ENCODE measurements at regions not wholly inside any gene's neighbourhood (a gene's known extent, or its start where the extent isn't known, plus 50 kb on each side); places are given as distances from the start of the nearest gene placed in this dataset.
A peak's percentile ranks its signal among the peaks of the same experiment; 100 is the strongest.

DNA sequence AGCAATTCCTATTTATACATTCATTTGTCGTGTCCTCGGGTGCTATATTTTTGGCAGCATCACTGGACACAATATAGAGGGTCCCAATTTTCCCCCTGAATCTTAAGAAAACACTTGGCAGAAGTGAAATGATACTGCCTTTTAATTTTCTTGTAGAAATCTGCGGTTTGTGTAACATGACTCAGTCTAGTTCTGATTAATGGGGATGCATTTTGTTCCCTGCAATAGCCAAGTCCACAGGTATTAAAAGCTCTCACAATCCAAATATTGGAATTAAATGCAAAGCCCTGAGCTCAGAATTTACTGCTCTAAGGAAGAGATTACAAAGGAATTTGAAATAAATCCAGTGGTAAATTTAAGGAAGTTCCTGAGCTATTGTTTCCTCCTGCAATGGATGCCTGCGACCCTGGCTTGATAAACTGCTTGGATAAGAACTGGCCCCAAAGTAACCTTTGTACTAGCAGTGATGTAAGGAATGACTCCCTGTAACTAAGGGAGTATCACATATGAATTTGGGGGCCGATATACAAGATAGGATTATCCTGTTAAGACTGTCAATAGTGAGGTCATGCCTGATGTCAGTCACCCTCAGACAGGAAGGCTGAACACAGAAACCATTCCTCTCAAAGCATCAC is 349.7 kb upstream of the C1orf87 start:
- ATAC-seq (no peak), DNase-seq (ENCODE audit: missing footprints) (no peak)
- intact Hi-C loops (cut with DNase I) = no loop called here

DNA sequence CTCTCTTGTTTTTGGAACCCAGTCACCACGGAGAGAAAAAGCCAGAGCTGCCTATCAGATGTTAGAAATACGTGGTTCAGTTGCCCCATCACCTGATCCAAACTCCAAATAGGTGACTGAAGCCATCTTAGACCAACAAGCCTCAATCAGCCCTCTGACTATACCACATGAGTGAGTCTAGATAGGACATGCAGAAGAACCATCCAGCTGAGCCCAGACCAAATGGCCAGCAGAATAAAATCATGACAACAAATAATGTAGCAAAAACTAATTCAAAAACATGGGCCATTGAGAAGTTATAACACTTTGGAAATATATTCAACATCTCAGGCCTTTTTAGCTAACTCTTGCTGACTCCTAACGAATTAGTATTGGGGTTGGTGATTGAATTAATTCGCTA is 348.4 kb upstream of the C1orf87 start:
- no peak for DNase-seq (ENCODE audit: missing footprints)
- intact Hi-C loops (cut with DNase I) = no loop called here
- ATAC-seq = no peak

DNA sequence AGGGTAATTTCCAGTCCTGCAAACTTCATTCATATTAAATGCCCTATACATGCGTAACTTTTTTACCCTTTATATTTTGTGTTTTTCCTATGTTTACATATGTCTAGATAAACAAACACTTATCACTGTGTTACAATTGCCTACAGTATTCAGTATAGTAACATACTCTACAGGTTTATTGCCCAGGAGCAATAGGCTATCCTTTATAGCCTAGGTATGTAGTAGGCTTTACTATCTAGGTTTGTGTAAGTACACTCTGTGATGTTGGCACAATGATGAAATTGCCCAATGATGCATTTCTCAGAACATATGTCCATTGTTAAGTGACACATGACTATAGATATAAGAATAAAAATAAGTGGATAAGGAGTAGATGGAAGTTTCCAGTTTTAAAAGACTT is 345.5 kb upstream of the C1orf87 start:
- intact Hi-C loops (cut with DNase I) = no loop called here
- ATAC-seq = no peak
- no peak for DNase-seq (ENCODE audit: missing footprints)

DNA sequence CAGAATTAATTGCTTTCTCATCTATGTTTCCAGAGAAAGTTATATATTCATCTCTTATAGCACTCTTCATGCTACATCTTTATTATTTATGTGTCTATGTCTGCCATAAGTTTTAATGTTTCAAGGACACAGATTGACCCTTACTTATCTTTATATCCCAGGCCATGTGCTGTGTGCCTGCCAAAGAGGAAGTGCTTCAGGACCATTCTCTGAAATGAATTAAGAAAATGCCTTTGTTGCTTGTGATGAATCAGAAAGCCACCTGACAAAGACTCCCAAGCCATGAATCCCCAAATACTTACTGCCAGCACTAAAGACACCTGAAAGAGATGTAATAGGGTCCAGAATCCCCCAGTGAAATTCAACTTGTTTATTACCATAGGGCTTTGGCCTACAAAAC is 342.1 kb upstream of the C1orf87 start:
- DNase-seq (ENCODE audit: missing footprints) (no peak), ATAC-seq (no peak)
- intact Hi-C loops (cut with DNase I) = no loop called here

DNA sequence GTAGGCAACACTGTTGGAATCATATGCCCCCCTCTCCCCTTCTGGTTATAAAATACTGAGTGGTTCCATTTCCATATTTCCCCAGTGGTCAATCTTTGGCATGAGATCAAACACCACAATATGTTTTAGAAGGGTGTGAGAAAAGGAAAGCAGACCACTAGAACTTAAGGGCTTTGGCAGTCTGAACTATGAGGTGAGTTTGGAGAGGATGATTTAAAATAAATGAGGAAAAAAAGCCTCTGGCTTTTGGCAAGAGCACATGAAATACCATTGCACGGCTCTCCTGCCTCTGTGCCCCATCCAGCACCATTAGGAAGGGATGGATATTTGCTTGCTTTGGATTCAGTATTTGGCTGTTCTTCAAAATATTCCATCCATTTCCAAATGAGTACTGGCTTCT is 339.5 kb upstream of the C1orf87 start:
- no peak for DNase-seq (ENCODE audit: missing footprints)
- intact Hi-C loops (cut with DNase I) = no loop called here
- no peak for ATAC-seq

DNA sequence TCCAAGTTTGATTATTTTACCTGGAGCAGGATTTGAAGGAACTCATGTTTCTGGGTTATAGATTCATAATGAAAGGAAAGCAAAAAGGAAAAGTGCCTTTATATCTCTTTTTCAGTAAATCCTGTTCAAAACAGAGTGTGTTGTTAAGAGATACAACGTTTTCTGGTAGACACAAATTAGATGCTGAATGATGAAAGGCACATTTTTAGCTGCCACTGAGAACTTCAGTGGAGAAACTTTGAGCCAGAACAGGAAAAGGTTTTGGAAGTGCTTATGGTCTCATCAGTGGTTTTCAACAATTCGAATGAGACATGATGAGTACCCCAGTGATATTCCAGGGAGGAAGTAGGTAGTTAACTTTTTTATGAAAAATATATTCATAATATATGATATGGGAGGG is 338.0 kb upstream of the C1orf87 start:
- no peak for DNase-seq (ENCODE audit: missing footprints)
- no peak for ATAC-seq
- intact Hi-C loops (cut with DNase I) = no loop called here

DNA sequence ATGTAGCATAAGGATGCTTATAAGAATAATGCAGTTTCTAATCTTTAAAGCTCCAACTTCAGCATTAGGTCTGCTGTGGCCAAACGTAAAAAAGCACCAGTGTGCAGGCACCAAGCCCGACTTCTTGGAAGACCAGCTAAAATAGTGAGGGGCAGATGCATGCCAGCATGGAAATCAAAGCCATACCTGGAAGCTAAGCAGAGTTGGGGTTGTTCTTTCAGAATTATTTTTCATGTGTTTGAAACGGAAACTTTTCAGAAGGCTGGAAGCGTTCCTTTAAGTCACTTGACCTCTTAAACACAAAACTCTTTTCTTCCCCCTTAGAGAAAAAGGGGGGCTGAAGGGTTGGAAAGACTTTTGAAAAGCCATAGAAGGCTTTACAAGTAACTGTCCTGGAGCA is 329.2 kb upstream of the C1orf87 start:
- intact Hi-C loops (cut with DNase I) = no loop called here
- ATAC-seq = no peak

DNA sequence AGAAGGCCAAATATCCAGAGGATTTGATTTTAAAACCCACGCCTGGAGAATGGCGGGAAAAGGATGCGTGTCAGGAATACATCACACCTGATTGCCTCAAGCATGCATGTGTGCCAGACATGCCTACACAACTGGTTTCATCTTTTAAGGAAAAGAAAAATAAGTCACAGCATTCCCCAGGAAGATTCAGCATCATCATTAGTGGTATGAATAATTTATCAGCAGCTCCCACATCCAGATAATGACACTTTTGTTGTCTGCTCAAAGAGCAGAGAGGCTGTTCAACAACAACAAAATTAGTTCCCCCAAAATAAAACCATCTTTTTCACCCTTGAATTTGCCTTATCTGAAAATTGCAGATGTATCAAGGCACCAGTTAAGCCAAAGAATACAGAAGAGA is 328.6 kb upstream of the C1orf87 start:
- intact Hi-C loops (cut with DNase I) = no loop called here
- DNase-seq (ENCODE audit: missing footprints) (no peak), ATAC-seq (no peak)

More for the DNA sequence above, 329.2 kb upstream of the C1orf87 start:
- DNase-seq (ENCODE audit: missing footprints) = no peak

DNA sequence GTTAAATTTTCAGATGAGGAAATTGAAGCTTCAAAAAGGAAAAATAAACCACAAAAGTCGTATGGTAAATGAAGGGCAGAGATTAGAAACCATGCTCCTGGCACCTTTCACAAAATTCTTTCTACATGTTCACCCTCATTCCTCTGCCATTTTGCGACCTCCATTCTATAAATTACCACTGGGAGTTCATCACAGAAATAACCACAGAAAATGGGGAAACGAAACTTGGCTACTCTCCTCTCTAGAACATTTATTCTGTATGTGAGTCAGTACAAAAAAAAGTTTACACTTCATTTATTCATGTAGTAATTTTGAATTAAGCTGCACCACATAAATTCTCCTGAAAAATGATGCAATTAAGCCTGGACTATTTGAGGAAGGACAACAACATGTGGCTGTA is 320.9 kb upstream of the C1orf87 start:
- intact Hi-C loops (cut with DNase I) = no loop called here
- DNase-seq (ENCODE audit: missing footprints) = no peak
- no peak for ATAC-seq

DNA sequence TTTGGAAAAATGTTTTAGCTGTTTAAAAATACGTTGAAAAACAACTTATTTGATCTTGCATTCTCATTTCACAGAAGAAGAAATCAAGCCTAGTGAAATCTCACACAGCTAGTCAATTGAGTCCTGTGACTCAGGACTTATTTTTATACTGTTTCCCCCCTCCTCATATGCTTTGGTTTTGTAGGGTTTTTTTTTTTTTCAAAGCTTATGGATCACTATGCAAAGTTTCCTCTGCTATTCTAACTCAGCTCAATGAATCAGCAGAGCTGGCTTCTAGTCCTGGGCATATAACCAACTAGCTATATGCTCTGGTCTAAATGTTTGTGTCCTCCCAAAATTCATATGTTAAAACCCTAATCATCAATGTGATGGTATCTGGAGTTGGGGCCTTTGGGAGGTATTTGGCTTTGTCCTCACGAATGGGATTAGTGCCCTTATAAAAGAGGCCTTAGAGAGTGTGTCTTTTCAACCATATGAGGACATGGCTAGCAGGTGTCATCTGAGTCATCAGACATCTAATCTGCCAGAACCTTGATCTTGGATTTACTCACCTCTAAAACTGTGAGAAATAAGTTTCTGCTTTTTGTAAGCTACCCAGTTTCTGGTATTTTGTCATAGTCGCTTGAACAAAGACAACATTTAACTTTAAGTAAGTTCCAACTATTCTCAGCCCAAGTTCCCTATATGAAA is 317.2 kb upstream of the C1orf87 start:
- intact Hi-C loops (cut with DNase I) = no loop called here
- ATAC-seq (no peak), DNase-seq (ENCODE audit: missing footprints) (no peak)

DNA sequence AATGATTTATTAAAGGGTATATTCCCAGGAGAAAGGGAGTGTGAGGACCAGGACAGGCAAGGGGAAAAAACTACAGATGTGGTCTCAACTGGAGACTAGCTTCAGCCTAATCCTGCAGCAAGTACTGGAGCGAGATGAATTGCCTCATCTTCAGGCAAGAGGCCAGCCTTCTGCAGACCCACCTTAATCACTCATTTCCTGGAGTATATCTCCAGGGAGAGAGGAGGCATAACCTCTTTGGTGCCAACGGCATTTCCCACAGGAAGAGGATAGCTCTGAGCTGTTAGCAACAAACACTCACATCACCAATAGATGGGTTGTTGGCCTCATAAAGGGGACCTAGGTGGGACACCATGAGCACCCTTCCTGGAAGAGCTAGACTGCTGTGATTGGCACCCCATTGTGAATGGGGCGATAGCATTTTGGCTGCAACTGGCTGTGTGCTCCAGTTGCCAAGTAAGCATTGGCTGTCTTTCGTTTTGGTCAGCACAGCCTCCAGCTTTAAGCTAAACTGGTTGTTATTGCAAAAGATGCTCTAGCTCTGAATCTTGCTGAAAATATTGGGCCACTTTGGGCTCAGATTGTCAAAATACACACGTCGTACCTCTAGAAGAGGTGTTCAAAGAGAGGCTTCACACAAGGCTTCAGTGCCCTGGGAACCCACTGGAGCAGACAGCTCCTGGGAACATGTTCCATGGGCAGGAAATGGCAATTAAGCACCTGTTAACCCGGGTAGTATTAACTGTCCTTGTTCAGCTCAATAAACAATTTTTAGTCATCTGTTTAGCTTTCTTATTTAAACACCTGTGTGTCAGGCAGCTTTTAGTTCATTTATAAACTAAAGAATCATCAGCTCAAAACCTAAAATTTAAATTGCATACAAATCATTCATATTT is 314.8 kb upstream of the C1orf87 start:
- DNase-seq (ENCODE audit: missing footprints) (no peak), ATAC-seq (peak; percentile 31)

DNA sequence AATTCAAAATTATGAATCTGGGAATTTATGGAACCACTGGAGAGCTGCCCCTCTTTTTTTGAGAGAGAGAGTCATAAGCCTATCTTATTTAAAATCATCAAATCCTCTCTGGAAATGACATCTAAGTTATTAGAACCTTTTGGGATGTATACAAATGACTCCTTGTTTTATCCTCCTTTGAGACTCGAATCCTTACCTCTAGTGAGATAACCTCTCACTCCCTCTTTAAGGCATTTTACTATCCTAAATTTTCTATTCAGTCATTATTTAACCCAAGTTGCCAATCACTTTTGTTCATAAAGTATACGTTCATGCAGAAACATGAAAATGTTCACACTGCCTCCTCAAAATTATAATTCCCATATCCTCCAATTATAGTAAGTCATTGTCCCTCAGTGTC is 313.6 kb upstream of the C1orf87 start:
- intact Hi-C loops (cut with DNase I) = no loop called here
- ATAC-seq = no peak

More for the DNA sequence above, 314.8 kb upstream of the C1orf87 start:
- intact Hi-C loops (cut with DNase I) = no loop called here

DNA sequence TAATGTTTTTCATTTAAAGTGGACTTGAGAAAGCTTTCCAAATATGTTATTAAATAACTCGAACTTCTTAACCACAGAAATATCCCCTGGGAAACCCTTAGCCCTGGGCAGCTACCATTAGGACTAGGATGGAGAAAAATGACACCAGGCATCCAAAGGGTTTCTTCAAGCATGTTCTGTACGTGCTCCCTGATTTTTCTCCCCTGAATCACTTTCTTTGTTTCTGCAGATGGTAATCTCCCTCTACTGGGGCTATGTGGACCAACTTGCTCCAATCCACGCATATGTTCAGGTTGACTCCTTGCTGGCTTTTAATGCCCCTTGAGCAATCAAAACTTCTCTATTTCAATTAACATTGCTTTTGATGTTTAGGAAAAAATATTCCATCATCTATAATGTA is 312.7 kb upstream of the C1orf87 start:
- no peak for DNase-seq (ENCODE audit: missing footprints)
- intact Hi-C loops (cut with DNase I) = no loop called here
- ATAC-seq = no peak

More for the DNA sequence above, 313.6 kb upstream of the C1orf87 start:
- DNase-seq (ENCODE audit: missing footprints) = no peak

DNA sequence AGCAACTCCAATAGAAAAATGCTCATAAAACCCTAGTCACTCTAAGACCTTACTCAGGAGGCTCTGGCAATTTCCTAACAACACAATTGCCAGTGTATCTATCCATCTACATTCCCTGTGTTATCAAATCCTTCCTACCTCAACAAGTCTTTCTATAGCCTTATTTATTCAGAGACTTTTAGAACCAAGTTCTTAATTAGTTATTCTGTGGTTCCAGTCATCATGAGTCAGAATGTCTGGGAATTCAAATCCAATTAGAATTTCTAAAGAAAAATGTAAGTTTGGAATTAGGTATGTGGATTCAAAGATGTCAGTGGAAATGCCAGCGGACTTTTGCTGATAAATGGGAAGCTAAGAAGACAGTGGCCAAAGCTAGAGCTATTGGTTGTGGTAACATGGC is 302.6 kb upstream of the C1orf87 start:
- no peak for DNase-seq (ENCODE audit: missing footprints)
- ATAC-seq = no peak
- intact Hi-C loops (cut with DNase I) = no loop called here

DNA sequence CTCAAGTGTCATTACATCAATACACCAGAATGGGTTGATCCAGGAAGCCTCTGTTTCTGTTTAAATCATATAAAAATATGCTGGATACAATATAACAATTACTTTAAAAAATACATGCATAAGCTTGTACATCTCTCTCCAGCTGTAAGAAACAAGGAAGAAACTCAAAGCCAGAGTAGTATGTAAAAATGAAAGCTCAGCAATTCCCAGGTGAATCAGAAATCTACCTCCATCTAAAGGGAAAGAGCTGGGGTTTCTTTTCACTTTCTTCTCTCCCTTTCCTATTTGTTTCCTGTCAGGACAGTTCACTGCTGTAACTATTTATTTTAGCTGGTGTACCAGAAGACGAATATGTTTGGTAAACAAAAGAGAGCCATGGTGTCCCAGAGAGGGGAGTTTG is 301.0 kb upstream of the C1orf87 start:
- DNase-seq (ENCODE audit: missing footprints) (no peak), ATAC-seq (no peak)
- intact Hi-C loops (cut with DNase I) = no loop called here

DNA sequence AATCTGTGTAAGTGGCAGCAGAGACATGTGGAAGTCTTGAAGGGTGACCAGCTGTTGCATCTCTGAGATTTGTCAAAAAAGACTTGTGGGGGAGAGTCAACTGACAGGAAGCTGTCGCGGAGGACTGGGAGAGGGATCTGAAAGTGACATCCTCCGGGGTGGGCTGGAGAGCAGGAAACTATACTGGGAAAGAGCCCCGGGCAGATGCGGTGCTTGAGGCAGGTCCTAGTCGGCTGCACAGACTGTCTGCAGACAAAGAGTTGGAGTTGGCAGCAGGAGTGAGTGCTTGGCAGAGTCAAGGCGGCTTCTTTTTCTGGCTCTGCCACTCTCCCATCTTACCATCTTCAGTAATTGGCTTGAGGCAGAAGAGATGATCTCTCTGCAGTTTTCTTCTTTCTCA is 294.0 kb upstream of the C1orf87 start:
- intact Hi-C loops (cut with DNase I) = no loop called here
- ATAC-seq (no peak), DNase-seq (ENCODE audit: missing footprints) (no peak)

DNA sequence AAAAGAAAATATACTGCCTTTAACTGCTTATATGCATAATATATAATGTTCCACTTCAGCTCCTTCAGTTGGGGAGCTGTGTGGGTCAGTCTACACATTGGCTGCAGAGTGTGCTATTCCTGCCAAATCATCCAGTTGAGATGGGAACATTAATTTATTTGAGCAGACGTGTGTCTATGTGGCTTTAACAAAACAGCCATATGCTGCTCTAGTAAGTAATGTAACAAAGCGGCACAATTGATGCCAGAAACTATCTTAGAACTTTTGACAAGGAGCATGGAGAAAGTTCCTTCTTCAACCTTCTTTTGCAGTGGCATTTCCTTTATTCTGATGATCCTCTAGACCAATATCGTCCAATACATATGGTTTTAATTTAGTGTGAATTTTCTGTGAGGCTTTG is 285.9 kb upstream of the C1orf87 start:
- intact Hi-C loops (cut with DNase I) = no loop called here
- ATAC-seq (no peak), DNase-seq (ENCODE audit: missing footprints) (no peak)

DNA sequence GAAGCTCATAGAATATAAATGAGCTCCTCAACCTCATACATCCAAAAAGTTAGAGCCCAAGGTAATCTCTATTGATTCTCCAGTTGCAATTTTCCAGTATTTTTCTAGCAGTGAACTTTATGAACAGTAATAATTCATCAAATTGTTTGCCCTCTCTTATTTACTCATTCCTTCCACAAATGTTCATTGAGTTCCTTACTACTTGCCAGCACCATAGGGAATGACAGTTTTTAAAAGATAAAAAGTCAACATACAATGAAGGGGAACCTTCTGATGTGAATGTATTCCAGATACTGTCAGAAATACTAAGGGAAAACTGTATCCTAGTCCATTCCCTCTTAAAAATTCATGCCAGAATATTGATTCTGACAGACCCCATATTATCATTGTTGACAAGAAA is 277.0 kb upstream of the C1orf87 start:
- intact Hi-C loops (cut with DNase I) = no loop called here
- ATAC-seq = no peak
- DNase-seq (ENCODE audit: missing footprints) = no peak

DNA sequence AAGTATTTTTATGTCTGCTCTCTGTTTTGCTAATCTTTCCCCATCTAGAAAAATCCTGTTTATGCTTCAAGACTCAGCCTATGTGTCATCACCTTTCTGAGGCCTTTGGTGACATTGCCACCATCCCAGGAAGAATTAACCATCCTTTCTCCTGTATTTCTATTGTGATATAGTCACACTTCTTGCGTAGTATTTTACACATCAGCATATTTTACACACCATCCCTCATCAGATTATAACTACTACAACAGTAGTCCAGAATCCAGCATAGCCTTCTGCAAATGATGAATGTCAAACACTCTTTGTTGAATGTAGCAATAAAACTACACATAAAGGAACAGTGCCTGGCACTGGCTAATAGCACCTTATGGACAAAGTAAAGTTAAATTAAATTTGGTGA is 275.3 kb upstream of the C1orf87 start:
- DNase-seq (ENCODE audit: missing footprints) = no peak
- no peak for ATAC-seq
- intact Hi-C loops (cut with DNase I) = no loop called here

DNA sequence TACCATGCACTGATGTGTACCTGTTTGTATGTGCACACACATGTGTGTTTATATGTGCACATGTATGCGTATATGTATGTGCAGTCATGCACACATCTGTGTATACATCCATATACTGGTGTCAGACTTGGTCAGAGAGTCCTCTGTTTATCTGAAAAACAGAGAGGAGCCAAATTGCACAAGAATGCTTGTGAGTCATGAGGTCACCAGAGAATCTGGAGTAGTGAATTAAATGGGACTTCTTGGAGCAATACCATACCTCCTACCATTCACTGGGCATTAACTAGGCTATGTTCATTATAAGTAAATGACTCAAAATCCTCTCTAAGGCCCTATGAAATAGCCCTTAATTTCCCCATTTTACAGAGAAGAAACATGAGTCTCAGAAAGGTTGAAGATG is 272.1 kb upstream of the C1orf87 start:
- DNase-seq (ENCODE audit: missing footprints) (no peak), ATAC-seq (no peak)
- intact Hi-C loops (cut with DNase I) = no loop called here

Data from Right ventricle myocardium inferior (tissue), 1 donor.